ENCODE measurements at regions not wholly inside any gene's neighbourhood (a gene's known extent, or its start where the extent isn't known, plus 50 kb on each side); places are given as distances from the start of the nearest gene placed in this dataset.
"Not testable (repeated sequence)": the region's sequence is repeated elsewhere in the genome, so short reads cannot be mapped to it uniquely, and the experiment has no call there.

GRCh38 chr12:63348556-63348955, 197.6 kb upstream of the AVPR1A start:
- TF ChIP-seq POLR2A (IDR thresholded peaks at IDR 0.05; ENCODE audit: low read depth, low read length): no peak
- TF ChIP-seq MAZ (IDR thresholded peaks at IDR 0.05; ENCODE audit: borderline replicate concordance, low read depth, low read length): no peak
- no peak for TF ChIP-seq RCOR1 (IDR thresholded peaks at IDR 0.05; ENCODE audit: insufficient replicate concordance, low read length)
- no peak for DNase-seq
- H3K27ac ChIP-seq (ENCODE audit: insufficient read depth, low read length): no peak overlapping the region
- ChIA-PET CTCF (no interaction called here), POLR2A (ENCODE audit: unreplicated experiment) (no interaction called here)
- in situ Hi-C loops (cut with MboI; ENCODE audit: low sequenced_read_pairs) (no loop called here), intact Hi-C loops (cut with micrococcal nuclease) (no loop called here), dilution Hi-C loops (cut with HindIII; ENCODE audit: low sequenced_read_pairs, unreplicated experiment) (no loop called here)
- H4K20me1 ChIP-seq (ENCODE audit: insufficient read depth, low read length): no peaks in the 10 kb centered on the region
- no peak for ATAC-seq (ENCODE audit: low read depth)
- no peaks in the 10 kb centered on the region for H3K4me1 ChIP-seq (ENCODE audit: control insufficient read depth, insufficient read depth, low read length)
- no peak overlapping the region for H2BK120ac ChIP-seq (ENCODE audit: low read depth, low read length)
- H2BK15ac ChIP-seq (ENCODE audit: low read depth, low read length): no peak overlapping the region
- H4K91ac ChIP-seq (ENCODE audit: insufficient read depth, low read depth, low read length): no peak overlapping the region
- no peak overlapping the region for H2AK9ac ChIP-seq (replicated peaks; ENCODE audit: low read depth, low read length, poor library complexity)
- no TSS peak for BruUV-seq (replicated peaks)
- H3K79me1 ChIP-seq (ENCODE audit: low read depth in 1 of 2, low read length in 2 of 2): no peaks in the 10 kb centered on the region
- no peak overlapping the region for H3K23ac ChIP-seq (ENCODE audit: low read depth, low read length)
- H2AK5ac ChIP-seq (ENCODE audit: low read depth, low read length): no peak overlapping the region
- H3K9ac ChIP-seq (ENCODE audit: low read depth, low read length): no peak overlapping the region
- no peaks in the 10 kb centered on the region for H3K36me3 ChIP-seq (ENCODE audit: control insufficient read depth, insufficient read depth, low read length)
- no peaks in the 10 kb centered on the region for H3K9me3 ChIP-seq (ENCODE audit: control insufficient read depth, insufficient read depth, low read length)
- 40% methylated on average over 1 of the region's 3 CpGs; no CpG with 5 or more reads in 1 of the 2 experiments for WGBS, 2 experiments (ENCODE audit: extremely low coverage in 2 of 2, insufficient read length in 1 of 2)
- no peak overlapping the region for H2AFZ ChIP-seq (replicated peaks; ENCODE audit: low read length, poor library complexity)
- H3K18ac ChIP-seq (ENCODE audit: low read depth, low read length): no peak overlapping the region
- H3K56ac ChIP-seq (ENCODE audit: extremely low read depth, insufficient read depth, low read length): no peak overlapping the region
- H3K4me2 ChIP-seq (ENCODE audit: low read depth, low read length): no peak overlapping the region
- no peaks in the 10 kb centered on the region for H3K27me3 ChIP-seq (ENCODE audit: control insufficient read depth, insufficient read depth, low read length)
- H3K9me1 ChIP-seq (ENCODE audit: insufficient read depth, low read length): no peaks in the 10 kb centered on the region
- no peak overlapping the region for H3K14ac ChIP-seq (replicated peaks; ENCODE audit: low read depth, low read length)
- H2BK20ac ChIP-seq (ENCODE audit: low read depth, low read length): no peak overlapping the region
- no peak overlapping the region for H4K5ac ChIP-seq (ENCODE audit: low read depth, low read length)
- H4K8ac ChIP-seq (ENCODE audit: low read depth in 2 of 2, low read length in 2 of 2): no peak overlapping the region
- H3K4ac ChIP-seq (ENCODE audit: low read depth, low read length): no peak overlapping the region
- no peak overlapping the region for H2BK5ac ChIP-seq (ENCODE audit: low read depth, low read length, poor library complexity, severe bottlenecking)
- no peak overlapping the region for H3K4me3 ChIP-seq (ENCODE audit: insufficient read depth, low read depth, low read length)

GRCh38 chr12:63337158-63337557, 186.2 kb upstream of the AVPR1A start:
- H2BK5ac ChIP-seq (ENCODE audit: low read depth, low read length, poor library complexity, severe bottlenecking); ATAC-seq (ENCODE audit: low read depth); H3K4me1 ChIP-seq (ENCODE audit: control insufficient read depth, insufficient read depth, low read length); H3K14ac ChIP-seq (replicated peaks; ENCODE audit: low read depth, low read length); H2BK20ac ChIP-seq (ENCODE audit: low read depth, low read length); H3K9me3 ChIP-seq (ENCODE audit: control insufficient read depth, insufficient read depth, low read length); H2BK15ac ChIP-seq (ENCODE audit: low read depth, low read length); H4K5ac ChIP-seq (ENCODE audit: low read depth, low read length); H3K27me3 ChIP-seq (ENCODE audit: control insufficient read depth, insufficient read depth, low read length); H3K56ac ChIP-seq (ENCODE audit: extremely low read depth, insufficient read depth, low read length); POLR2A ChIA-PET (ENCODE audit: unreplicated experiment); H3K79me1 ChIP-seq (ENCODE audit: low read depth in 1 of 2, low read length in 2 of 2); H3K23ac ChIP-seq (ENCODE audit: low read depth, low read length); H2BK120ac ChIP-seq (ENCODE audit: low read depth, low read length); H3K36me3 ChIP-seq (ENCODE audit: control insufficient read depth, insufficient read depth, low read length); CTCF ChIA-PET; H3K18ac ChIP-seq (ENCODE audit: low read depth, low read length); intact Hi-C loops (cut with micrococcal nuclease); H3K4ac ChIP-seq (ENCODE audit: low read depth, low read length); H4K91ac ChIP-seq (ENCODE audit: insufficient read depth, low read depth, low read length); H3K4me3 ChIP-seq (ENCODE audit: insufficient read depth, low read depth, low read length); dilution Hi-C loops (cut with HindIII; ENCODE audit: low sequenced_read_pairs, unreplicated experiment); H3K4me2 ChIP-seq (ENCODE audit: low read depth, low read length); H4K20me1 ChIP-seq (ENCODE audit: insufficient read depth, low read length); H2AFZ ChIP-seq (replicated peaks; ENCODE audit: low read length, poor library complexity); H3K27ac ChIP-seq (ENCODE audit: insufficient read depth, low read length); in situ Hi-C loops (cut with MboI; ENCODE audit: low sequenced_read_pairs); H2AK5ac ChIP-seq (ENCODE audit: low read depth, low read length); H3K9ac ChIP-seq (ENCODE audit: low read depth, low read length); BruUV-seq (replicated peaks); H4K8ac ChIP-seq (ENCODE audit: low read depth in 2 of 2, low read length in 2 of 2); DNase-seq; H3K9me1 ChIP-seq (ENCODE audit: insufficient read depth, low read length); H2AK9ac ChIP-seq (replicated peaks; ENCODE audit: low read depth, low read length, poor library complexity): not testable (repeated sequence)
- WGBS, 2 experiments (ENCODE audit: extremely low coverage in 2 of 2, insufficient read length in 1 of 2): 17% methylated on average over 1 of the region's 4 CpGs; no CpG with 5 or more reads in 1 of the 2 experiments
